ENCODE measurements at regions not wholly inside any gene's neighbourhood (a gene's known extent, or its start where the extent isn't known, plus 50 kb on each side); places are given as distances from the start of the nearest gene placed in this dataset.
A peak's percentile ranks its signal among the peaks of the same experiment; 100 is the strongest.

DNA sequence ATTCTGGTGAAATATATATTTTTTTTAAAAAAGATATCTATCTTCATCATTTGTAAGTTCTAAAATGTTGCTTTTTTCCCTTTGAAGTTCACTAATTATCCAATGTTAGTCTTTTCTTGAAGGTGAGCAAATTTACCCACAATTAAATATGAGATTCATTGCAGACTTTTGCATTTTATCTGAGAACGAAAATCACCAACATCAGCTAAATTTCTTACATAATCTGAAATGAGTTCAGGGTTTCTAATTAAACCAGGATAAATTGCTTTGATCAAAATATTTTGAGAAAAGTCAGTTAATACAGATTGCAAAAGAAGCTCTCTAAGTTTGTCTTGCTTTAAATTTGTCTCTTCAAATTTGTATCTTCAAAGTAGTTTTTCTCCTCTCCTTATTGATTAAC is 486.4 kb upstream of the FSTL5 start:
- TF ChIP-seq, protein P1, sequence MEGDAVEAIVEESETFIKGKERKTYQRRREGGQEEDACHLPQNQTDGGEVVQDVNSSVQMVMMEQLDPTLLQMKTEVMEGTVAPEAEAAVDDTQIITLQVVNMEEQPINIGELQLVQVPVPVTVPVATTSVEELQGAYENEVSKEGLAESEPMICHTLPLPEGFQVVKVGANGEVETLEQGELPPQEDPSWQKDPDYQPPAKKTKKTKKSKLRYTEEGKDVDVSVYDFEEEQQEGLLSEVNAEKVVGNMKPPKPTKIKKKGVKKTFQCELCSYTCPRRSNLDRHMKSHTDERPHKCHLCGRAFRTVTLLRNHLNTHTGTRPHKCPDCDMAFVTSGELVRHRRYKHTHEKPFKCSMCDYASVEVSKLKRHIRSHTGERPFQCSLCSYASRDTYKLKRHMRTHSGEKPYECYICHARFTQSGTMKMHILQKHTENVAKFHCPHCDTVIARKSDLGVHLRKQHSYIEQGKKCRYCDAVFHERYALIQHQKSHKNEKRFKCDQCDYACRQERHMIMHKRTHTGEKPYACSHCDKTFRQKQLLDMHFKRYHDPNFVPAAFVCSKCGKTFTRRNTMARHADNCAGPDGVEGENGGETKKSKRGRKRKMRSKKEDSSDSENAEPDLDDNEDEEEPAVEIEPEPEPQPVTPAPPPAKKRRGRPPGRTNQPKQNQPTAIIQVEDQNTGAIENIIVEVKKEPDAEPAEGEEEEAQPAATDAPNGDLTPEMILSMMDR (IDR thresholded peaks at IDR 0.05; ENCODE audit: unreplicated experiment): no peak
- no TSS peak for BruUV-seq (replicated peaks)
- intact Hi-C loops (cut with micrococcal nuclease): no loop called here
- ChIA-PET POLR2A (no interaction called here), CTCF (interaction anchor here (0.6 to 1.1 kb wide), 2 partner anchors 11 to 398 kb away, joined by 3 to 5 read pairs; no protein-coding TSS in a partner anchor)
- Mint-ChIP-seq H3K36me3 (ENCODE audit: insufficient read depth, unreplicated experiment) (peaks cover 6% of the 10 kb centered on the region), H3K27me3 (ENCODE audit: insufficient read depth, unreplicated experiment) (no peaks in the 10 kb centered on the region), H3K4me1 (ENCODE audit: insufficient read depth, unreplicated experiment) (no peaks in the 10 kb centered on the region), H3K27ac (ENCODE audit: low read depth, unreplicated experiment) (no peak overlapping the region), H3K4me3 (ENCODE audit: unreplicated experiment) (no peak overlapping the region), H3K9me3 (ENCODE audit: unreplicated experiment) (no peaks in the 10 kb centered on the region)
- DNase-seq (ENCODE audit: unreplicated experiment): no peak

DNA sequence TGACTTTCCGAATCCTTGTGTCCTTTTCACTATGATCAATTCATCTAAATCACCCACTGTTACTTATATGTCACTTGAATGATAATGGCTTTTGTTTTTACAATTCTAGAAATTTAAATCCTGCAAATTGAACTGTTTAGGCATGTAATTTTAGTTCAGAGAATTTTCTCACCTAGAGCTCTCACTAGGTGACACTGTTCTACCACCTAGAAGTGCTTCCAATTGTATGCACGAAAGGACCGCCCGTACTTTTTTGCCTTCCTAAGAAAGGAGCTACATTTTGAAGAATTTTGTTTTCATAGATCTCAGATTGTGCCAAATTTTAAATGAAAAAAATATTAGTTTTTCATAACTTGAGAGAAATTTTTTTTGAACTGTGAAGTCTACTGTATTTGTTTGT is 481.6 kb upstream of the FSTL5 start:
- Mint-ChIP-seq H3K4me1 (ENCODE audit: insufficient read depth, unreplicated experiment) (no peaks in the 10 kb centered on the region), H3K9me3 (ENCODE audit: unreplicated experiment) (peaks cover 8% of the 10 kb centered on the region), H3K36me3 (ENCODE audit: insufficient read depth, unreplicated experiment) (peaks cover 2% of the 10 kb centered on the region), H3K4me3 (ENCODE audit: unreplicated experiment) (no peak overlapping the region), H3K27me3 (ENCODE audit: insufficient read depth, unreplicated experiment) (no peaks in the 10 kb centered on the region), H3K27ac (ENCODE audit: low read depth, unreplicated experiment) (no peak overlapping the region)
- CTCF ChIA-PET: interaction anchor here (0.5 to 2.4 kb wide), 12 partner anchors 11 to 737 kb away, joined by 3 to 11 read pairs (median 4); partner anchors contain the start of gene NPY1R
- peak; percentile 18 for DNase-seq (ENCODE audit: unreplicated experiment)
- TF ChIP-seq, protein P1 (IDR thresholded peaks at IDR 0.05; ENCODE audit: unreplicated experiment): peak; percentile 17
- intact Hi-C loops (cut with micrococcal nuclease): loop anchor here (1.0 to 2.0 kb wide), 2 partner anchors 393 to 687 kb away; partner anchors contain the start of gene NPY1R
- no TSS peak for BruUV-seq (replicated peaks)
- POLR2A ChIA-PET: no interaction called here

DNA sequence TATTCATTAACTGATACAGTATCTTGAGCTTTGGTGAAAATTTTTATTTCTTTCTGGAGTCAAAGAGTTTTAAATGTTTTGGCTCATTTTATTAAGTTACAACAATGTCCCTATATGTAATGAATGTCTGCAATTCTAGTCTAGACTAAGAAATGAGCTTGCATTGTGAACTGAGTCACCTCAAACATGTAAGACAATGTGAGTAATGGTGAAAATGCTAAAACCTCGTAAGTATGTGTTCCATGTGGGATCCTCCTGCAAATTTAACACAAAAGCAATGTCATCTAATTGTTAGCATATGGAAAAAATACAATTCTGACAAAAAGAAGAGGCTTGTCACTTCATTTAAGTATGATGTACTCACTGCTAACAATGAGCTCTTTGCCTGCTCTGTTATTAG is 480.5 kb upstream of the FSTL5 start:
- Mint-ChIP-seq H3K4me1 (ENCODE audit: insufficient read depth, unreplicated experiment) (no peaks in the 10 kb centered on the region), H3K9me3 (ENCODE audit: unreplicated experiment) (peaks cover 8% of the 10 kb centered on the region), H3K27me3 (ENCODE audit: insufficient read depth, unreplicated experiment) (no peaks in the 10 kb centered on the region), H3K27ac (ENCODE audit: low read depth, unreplicated experiment) (no peak overlapping the region), H3K4me3 (ENCODE audit: unreplicated experiment) (no peak overlapping the region), H3K36me3 (ENCODE audit: insufficient read depth, unreplicated experiment) (no peaks in the 10 kb centered on the region)
- intact Hi-C loops (cut with micrococcal nuclease): loop anchor here (2.0 kb wide), 1 partner anchor 688 kb away; the partner anchor contains the start of gene NPY1R
- TF ChIP-seq, protein P1 (IDR thresholded peaks at IDR 0.05; ENCODE audit: unreplicated experiment): no peak
- DNase-seq (ENCODE audit: unreplicated experiment): no peak
- no TSS peak for BruUV-seq (replicated peaks)
- CTCF ChIA-PET: interaction anchor here (0.6 to 2.4 kb wide), 7 partner anchors 11 to 759 kb away, joined by 3 to 11 read pairs (median 4); partner anchors contain the start of gene NPY1R
- POLR2A ChIA-PET: no interaction called here

DNA sequence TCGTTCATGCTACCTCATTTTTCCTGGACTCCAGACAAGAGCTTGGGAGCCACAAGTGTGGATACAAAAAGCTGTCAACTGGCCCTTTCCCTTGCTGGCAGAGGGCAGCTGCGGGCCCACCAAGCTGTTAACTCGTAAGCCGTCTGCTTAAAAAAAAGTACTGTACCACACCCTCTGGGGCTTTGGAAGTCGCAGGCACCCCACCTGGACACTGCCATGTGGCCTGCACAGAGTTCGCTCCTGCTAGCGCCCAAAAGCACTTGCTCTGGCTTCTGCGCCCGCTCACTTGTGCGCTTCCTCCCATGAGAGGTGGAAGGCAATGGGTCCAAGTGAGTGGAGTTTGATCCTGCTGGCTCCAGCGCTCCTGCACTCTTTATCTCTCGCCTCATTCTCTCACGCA is 476.4 kb upstream of the FSTL5 start:
- Mint-ChIP-seq H3K27me3 (ENCODE audit: insufficient read depth, unreplicated experiment) (no peaks in the 10 kb centered on the region), H3K4me3 (ENCODE audit: unreplicated experiment) (no peak overlapping the region)
- POLR2A ChIA-PET: no interaction called here

More for the DNA sequence above, 476.4 kb upstream of the FSTL5 start:
- Mint-ChIP-seq H3K36me3 (ENCODE audit: insufficient read depth, unreplicated experiment) (no peaks in the 10 kb centered on the region), H3K27ac (ENCODE audit: low read depth, unreplicated experiment) (no peak overlapping the region), H3K4me1 (ENCODE audit: insufficient read depth, unreplicated experiment) (no peaks in the 10 kb centered on the region), H3K9me3 (ENCODE audit: unreplicated experiment) (peaks cover 8% of the 10 kb centered on the region)
- intact Hi-C loops (cut with micrococcal nuclease): no loop called here
- CTCF ChIA-PET: interaction anchor here (0.7 kb wide), 1 partner anchor 423 kb away, joined by 3 read pairs; no protein-coding TSS in a partner anchor
- TF ChIP-seq, protein P1 (IDR thresholded peaks at IDR 0.05; ENCODE audit: unreplicated experiment): no peak
- BruUV-seq (replicated peaks): no TSS peak
- DNase-seq (ENCODE audit: unreplicated experiment): no peak

Measured in MCF 10A (cell line).